ENCODE measurements at regions not wholly inside any gene's neighbourhood (a gene's known extent, or its start where the extent isn't known, plus 50 kb on each side); places are given as distances from the start of the nearest gene placed in this dataset.
A peak's percentile ranks its signal among the peaks of the same experiment; 100 is the strongest.

- Histone ChIP-seq H3K9me3 (ENCODE audit: low read depth) (no peaks in the 10 kb centered on the region), H3K4me3 (no peak overlapping the region), H3K4me1 (ENCODE audit: low read depth) (peaks cover 60% of the 10 kb centered on the region), H3K27ac (no peak overlapping the region), H3K36me3 (no peaks in the 10 kb centered on the region), H3K27me3 (no peaks in the 10 kb centered on the region)
- DNase-seq (ENCODE audit: low read depth in 1 of 2, low spot score in 1 of 2), result no peak
- TF ChIP-seq CTCF (IDR thresholded peaks at IDR 0.05; ENCODE audit: low read depth, low read length), result no peak
Measured at GRCh38 chr1:232560940-232561339, 69.0 kb downstream of the SIPA1L2 start.

GRCh38 chr1:232558954-232559353 is 71.0 kb downstream of the SIPA1L2 start:
- H3K36me3 ChIP-seq, result no peaks in the 10 kb centered on the region
- H3K4me1 ChIP-seq (ENCODE audit: low read depth), result peaks cover 77% of the 10 kb centered on the region

GRCh38 chr1:232557502-232558191 is 72.3 kb downstream of the SIPA1L2 start:
- Histone ChIP-seq H3K4me3 (no peak overlapping the region), H3K27ac (peak overlapping the region; percentile 82), H3K9me3 (ENCODE audit: low read depth) (no peaks in the 10 kb centered on the region), H3K27me3 (no peaks in the 10 kb centered on the region), H3K36me3 (no peaks in the 10 kb centered on the region), H3K4me1 (ENCODE audit: low read depth) (peaks cover 83% of the 10 kb centered on the region)
- TF ChIP-seq CTCF (IDR thresholded peaks at IDR 0.05; ENCODE audit: low read depth, low read length), result no peak
- DNase-seq (ENCODE audit: low read depth in 1 of 2, low spot score in 1 of 2), result no peak

More at GRCh38 chr1:232558954-232559353, 71.0 kb downstream of the SIPA1L2 start:
- DNase-seq (ENCODE audit: low read depth in 1 of 2, low spot score in 1 of 2), result no peak
- no peak overlapping the region for H3K27ac ChIP-seq
- H3K4me3 ChIP-seq, result no peak overlapping the region
- no peak for TF ChIP-seq CTCF (IDR thresholded peaks at IDR 0.05; ENCODE audit: low read depth, low read length)
- H3K9me3 ChIP-seq (ENCODE audit: low read depth), result no peaks in the 10 kb centered on the region
- H3K27me3 ChIP-seq, result no peaks in the 10 kb centered on the region

GRCh38 chr1:232557096-232557495 is 72.8 kb downstream of the SIPA1L2 start:
- no peaks in the 10 kb centered on the region for H3K9me3 ChIP-seq (ENCODE audit: low read depth)
- no peak for TF ChIP-seq CTCF (IDR thresholded peaks at IDR 0.05; ENCODE audit: low read depth, low read length)
- no peaks in the 10 kb centered on the region for H3K36me3 ChIP-seq
- H3K4me1 ChIP-seq (ENCODE audit: low read depth), result peaks cover 79% of the 10 kb centered on the region
- peak overlapping the region; percentile 82 for H3K27ac ChIP-seq
- no peaks in the 10 kb centered on the region for H3K27me3 ChIP-seq
- no peak for DNase-seq (ENCODE audit: low read depth in 1 of 2, low spot score in 1 of 2)
- no peak overlapping the region for H3K4me3 ChIP-seq

GRCh38 chr1:232556351-232556750 is 73.6 kb downstream of the SIPA1L2 start:
- Histone ChIP-seq H3K4me3 (no peak overlapping the region), H3K27ac (peak overlapping the region; percentile 82), H3K36me3 (no peaks in the 10 kb centered on the region), H3K4me1 (ENCODE audit: low read depth) (peaks cover 75% of the 10 kb centered on the region), H3K27me3 (no peaks in the 10 kb centered on the region), H3K9me3 (ENCODE audit: low read depth) (no peaks in the 10 kb centered on the region)
- DNase-seq (ENCODE audit: low read depth in 1 of 2, low spot score in 1 of 2), result no peak
- no peak for TF ChIP-seq CTCF (IDR thresholded peaks at IDR 0.05; ENCODE audit: low read depth, low read length)

Measured in cardiac muscle cell (in vitro differentiated cells and primary cell).